WERI-Rb-1 (cell line): ENCODE measurements at regions not wholly inside any gene's neighbourhood (a gene's known extent, or its start where the extent isn't known, plus 50 kb on each side); places are given as distances from the start of the nearest gene placed in this dataset.

ENCODE experiments used
- DNase-seq: peaks from one replicate; pipeline ENCODE4 v3.0.0-alpha.2; 2020
- H3K27ac ChIP-seq: fragments of 250-450 bp; sonication (Bioruptor Pico); 2 replicates; pipeline ENCODE4 v1.5.1; 2020; ENCODE audit warnings: mild to moderate bottlenecking, moderate library complexity
- H3K27me3 ChIP-seq: fragments of 250-450 bp; sonication (Bioruptor Pico); 2 replicates; pipeline ENCODE4 v1.5.1; 2021; ENCODE audit warnings: mild to moderate bottlenecking, low read depth, moderate library complexity; ENCODE audit not compliant: insufficient read depth, severe bottlenecking
- H3K36me3 ChIP-seq: fragments of 250-450 bp; sonication (Bioruptor Pico); 2 replicates; pipeline ENCODE4 v1.5.1; 2020; ENCODE audit warnings: mild to moderate bottlenecking, moderate library complexity
- H3K4me3 ChIP-seq: 2 replicates; pipeline ENCODE4 v1.5.1; 2011; ENCODE audit warnings: low read depth, mild to moderate bottlenecking, control low read depth, low read length
- H3K9me3 ChIP-seq: fragments of 250-450 bp; sonication (Bioruptor Pico); 2 replicates; pipeline ENCODE4 v1.5.1; 2021; ENCODE audit warnings: mild to moderate bottlenecking, moderate library complexity; ENCODE audit not compliant: severe bottlenecking
- CTCF ChIP-seq: IDR thresholded peaks from 2 replicates; pipeline ENCODE4 v1.5.1; 2011; ENCODE audit warnings: low read depth, mild to moderate bottlenecking, control low read depth, inconsistent platforms, low read length

GRCh38 chr9:88738709-88739108 lies 203.7 kb downstream of the NXNL2 start:
- H3K9me3 ChIP-seq, result peaks cover 5% of the 10 kb centered on the region
- no peaks in the 10 kb centered on the region for H3K27me3 ChIP-seq
- H3K4me3 ChIP-seq, result no peak overlapping the region
- H3K36me3 ChIP-seq, result no peaks in the 10 kb centered on the region
- no peak overlapping the region for H3K27ac ChIP-seq
- no peak for TF ChIP-seq CTCF
- no peak for DNase-seq

GRCh38 chr9:88739373-88739772 lies 204.4 kb downstream of the NXNL2 start:
- no peak for TF ChIP-seq CTCF
- Histone ChIP-seq H3K36me3 (no peaks in the 10 kb centered on the region), H3K27ac (no peak overlapping the region), H3K4me3 (no peak overlapping the region), H3K9me3 (peaks cover 5% of the 10 kb centered on the region), H3K27me3 (no peaks in the 10 kb centered on the region)
- DNase-seq, result no peak

DNA sequence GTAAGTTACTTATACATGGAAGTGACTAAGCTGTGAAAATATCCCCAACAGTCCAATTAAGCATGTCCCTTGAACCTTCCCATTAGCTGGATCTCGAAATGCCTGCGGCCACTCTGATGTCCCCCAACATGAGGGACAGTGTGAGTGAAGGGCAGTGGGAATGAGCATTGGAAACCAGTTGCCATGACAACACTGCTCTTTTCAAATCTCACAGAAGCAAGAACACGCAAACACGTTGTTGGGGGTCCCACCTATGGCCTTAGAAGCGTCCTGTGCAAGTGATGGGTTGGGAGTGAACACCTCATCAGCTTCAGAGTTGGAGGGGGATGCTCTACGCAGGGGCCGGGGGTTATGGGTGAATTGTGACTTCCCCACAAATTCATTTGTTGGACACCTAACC lies 205.9 kb downstream of the NXNL2 start:
- peaks cover 5% of the 10 kb centered on the region for H3K9me3 ChIP-seq
- no peaks in the 10 kb centered on the region for H3K27me3 ChIP-seq
- no peaks in the 10 kb centered on the region for H3K36me3 ChIP-seq
- DNase-seq, result no peak
- no peak overlapping the region for H3K27ac ChIP-seq
- no peak for TF ChIP-seq CTCF
- no peak overlapping the region for H3K4me3 ChIP-seq

- Histone ChIP-seq H3K27ac (no peak overlapping the region), H3K27me3 (no peaks in the 10 kb centered on the region), H3K9me3 (peaks cover 5% of the 10 kb centered on the region), H3K4me3 (no peak overlapping the region), H3K36me3 (no peaks in the 10 kb centered on the region)
- DNase-seq, result peak; percentile 51
- TF ChIP-seq CTCF, result peak; percentile 59
These were observed 206.4 kb downstream of the NXNL2 start for GRCh38 chr9:88741335-88741734.

GRCh38 chr9:88742483-88742882 lies 207.5 kb downstream of the NXNL2 start:
- Histone ChIP-seq H3K36me3 (no peaks in the 10 kb centered on the region), H3K27ac (no peak overlapping the region), H3K4me3 (no peak overlapping the region), H3K27me3 (no peaks in the 10 kb centered on the region), H3K9me3 (peaks cover 5% of the 10 kb centered on the region)
- no peak for TF ChIP-seq CTCF
- no peak for DNase-seq

- TF ChIP-seq CTCF, result no peak
- Histone ChIP-seq H3K4me3 (no peak overlapping the region), H3K9me3 (peaks cover 5% of the 10 kb centered on the region), H3K27me3 (no peaks in the 10 kb centered on the region), H3K27ac (no peak overlapping the region), H3K36me3 (no peaks in the 10 kb centered on the region)
- DNase-seq, result no peak
These were observed 207.9 kb downstream of the NXNL2 start for GRCh38 chr9:88742905-88743304.
